ENCODE measurements at regions not wholly inside any gene's neighbourhood (a gene's known extent, or its start where the extent isn't known, plus 50 kb on each side); places are given as distances from the start of the nearest gene placed in this dataset.
"Not testable (repeated sequence)": the region's sequence is repeated elsewhere in the genome, so short reads cannot be mapped to it uniquely, and the experiment has no call there.

GRCh38 chr4:13762130-13762529, 134.6 kb upstream of the BOD1L1 start:
- DNase-seq, result no peak

GRCh38 chr4:13763707-13764106, 136.2 kb upstream of the BOD1L1 start:
- no peak for DNase-seq

- DNase-seq, result no peak
Measured at GRCh38 chr4:13765539-13765938, 138.0 kb upstream of the BOD1L1 start.

GRCh38 chr4:13766761-13767540, 139.4 kb upstream of the BOD1L1 start:
- peak in 27 of 56 donors; percentile 6 to 65 (median 18) for DNase-seq

- no peak for DNase-seq
Measured at GRCh38 chr4:13777341-13777740, 149.8 kb upstream of the BOD1L1 start.

DNA sequence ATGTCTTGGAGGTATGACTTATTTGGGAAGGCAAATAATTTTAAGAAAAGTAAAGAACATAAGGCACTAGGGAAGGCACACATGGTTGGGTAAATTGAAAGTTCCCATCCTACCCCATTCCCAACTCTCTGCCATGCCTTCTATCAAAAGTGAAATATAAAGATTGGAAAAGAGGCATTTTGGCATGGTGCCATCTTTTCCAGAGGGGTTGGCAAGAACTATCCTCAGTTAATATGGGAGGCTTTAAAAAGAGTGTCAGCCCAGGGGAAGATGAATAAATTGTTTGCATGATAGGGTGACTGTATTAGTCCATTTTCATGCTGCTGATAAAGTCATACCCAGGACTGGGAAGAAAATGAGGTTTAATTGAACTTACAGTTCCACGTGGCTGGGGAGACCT, 150.8 kb upstream of the BOD1L1 start:
- DNase-seq, result no peak

DNA sequence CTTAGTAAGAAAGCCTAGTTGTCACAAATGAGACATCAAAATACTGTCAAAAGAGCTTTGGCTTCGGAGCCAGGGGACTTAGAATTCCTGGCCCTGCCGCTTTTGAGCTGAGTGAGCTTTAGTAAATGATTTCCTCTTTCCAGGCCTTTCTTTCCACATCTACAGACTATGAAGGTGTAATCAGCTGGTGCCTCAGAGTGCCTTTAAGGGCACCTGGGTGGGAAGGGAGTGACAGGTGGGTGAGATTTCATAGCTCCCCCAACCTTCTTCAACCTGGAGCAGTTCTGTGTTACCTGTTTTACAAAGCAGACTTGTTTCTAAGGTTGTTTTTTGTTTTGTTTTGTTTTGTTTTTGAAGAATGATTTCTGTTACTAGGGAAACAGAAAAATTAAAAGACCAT, 154.7 kb upstream of the BOD1L1 start:
- DNase-seq, result no peak

GRCh38 chr4:13783800-13784411, 156.4 kb upstream of the BOD1L1 start:
- peak in 53 of 56 donors; percentile 8 to 86 (median 59) for DNase-seq

- DNase-seq, result no peak
Measured at GRCh38 chr4:13793020-13793710, 165.6 kb upstream of the BOD1L1 start.

GRCh38 chr4:13794819-13795565, 167.5 kb upstream of the BOD1L1 start:
- no peak for DNase-seq

DNA sequence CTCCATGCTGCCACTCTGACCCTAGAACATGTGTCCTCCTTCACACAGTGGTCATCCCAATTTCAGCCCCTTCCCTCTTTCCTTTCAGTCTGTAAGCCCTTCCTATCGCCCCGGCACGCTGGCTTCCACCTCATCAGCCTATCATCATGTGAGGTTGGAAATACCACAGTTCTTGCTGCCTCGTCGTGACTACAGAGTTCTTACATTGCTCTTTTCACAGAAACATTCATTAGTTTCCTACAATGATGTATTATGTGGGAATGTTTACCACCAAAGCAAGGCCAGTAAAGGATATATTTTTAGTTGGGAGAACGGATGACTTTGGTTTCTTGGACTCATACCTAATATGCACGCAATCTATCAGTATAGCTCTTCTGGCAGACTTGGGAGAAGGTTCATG, 169.5 kb upstream of the BOD1L1 start:
- no peak for DNase-seq

GRCh38 chr4:13815231-13815630, 187.7 kb upstream of the BOD1L1 start:
- no peak for DNase-seq

- DNase-seq, result no peak
Measured at GRCh38 chr4:13816472-13816871, 188.9 kb upstream of the BOD1L1 start.

- no peak for DNase-seq
Measured at GRCh38 chr4:13821522-13821921, 194.0 kb upstream of the BOD1L1 start.

DNA sequence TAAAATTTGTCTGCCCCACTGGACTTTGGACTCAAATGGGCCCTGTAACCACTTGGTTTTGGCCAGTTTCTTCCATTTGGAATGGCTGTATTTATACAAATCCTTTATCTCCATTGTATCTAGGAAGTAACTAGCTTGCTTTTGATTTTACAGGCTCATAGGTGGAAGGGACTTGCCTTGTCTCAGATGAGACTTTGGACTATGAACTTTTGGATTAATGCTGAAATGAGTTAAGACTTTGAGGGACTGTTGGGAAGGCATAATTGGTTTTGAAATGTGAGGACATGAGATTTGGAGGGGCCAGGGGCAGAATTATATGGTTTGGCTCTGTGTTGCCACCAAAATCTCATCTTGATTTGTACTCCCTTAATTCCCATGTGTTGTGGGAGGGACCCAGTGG, 198.3 kb upstream of the BOD1L1 start:
- not testable (repeated sequence) for DNase-seq

GRCh38 chr4:13829457-13829856, 201.9 kb upstream of the BOD1L1 start:
- DNase-seq, result no peak

GRCh38 chr4:13830449-13830848, 202.9 kb upstream of the BOD1L1 start:
- DNase-seq, result peak in 2 of 56 donors; percentile 1 to 8

GRCh38 chr4:13833171-13833804, 205.8 kb upstream of the BOD1L1 start:
- no peak for DNase-seq

- DNase-seq, result no peak
Measured at GRCh38 chr4:13836946-13837912, 209.7 kb upstream of the BOD1L1 start.
